HCT116 (cell line): ENCODE measurements at regions not wholly inside any gene's neighbourhood (a gene's known extent, or its start where the extent isn't known, plus 50 kb on each side); places are given as distances from the start of the nearest gene placed in this dataset.

Source experiments
- ATAC-seq: fragments of 200-7000 bp; cut with Tn5 transposase; 2 replicates; pipeline ENCODE4 v1.9.1; 2020; ENCODE audit warnings: mild to moderate bottlenecking, moderate library complexity
- BruUV-seq: library from RNA; stranded (reverse); fragments of 400-500 nt; replicated peaks from 2 replicates; lab custom pipeline; 2021; lab: Mats Ljungman, UMichigan
- CTCF ChIA-PET: fragments of 300-600 bp; sonication (Branson Sonifier 250); formaldehyde crosslinking; loops from one replicate; lab custom pipeline; 2021; ENCODE audit warnings: antibody characterized with exemption; lab: Charles Lee
- POLR2A ChIA-PET: fragments of 300-600, 350-600 bp; sonication (Branson Sonifier 250); formaldehyde crosslinking; loops from one replicate; lab custom pipeline; 2021; ENCODE audit warnings: antibody characterized with exemption; lab: Charles Lee
- RAD21 ChIA-PET, 2 experiments: fragments of 300-600 bp; sonication (Branson Sonifier 250); formaldehyde crosslinking; loops; one replicate each; lab custom pipeline; 2023; ENCODE audit warnings: low total read pairs in 2 of 2; ENCODE audit not compliant: uncharacterized antibody in 2 of 2, unreplicated experiment in 2 of 2, low non-redundant PET in 1 of 2; lab: Charles Lee
- DNase-seq: peaks from one replicate; pipeline ENCODE4 v3.0.0-alpha.2; 2010; ENCODE audit warnings: low read depth, low spot score
- H2AFZ ChIP-seq: fragments of 200-600 bp; shearing (Covaris generic), sonication (generic); 2 replicates; pipeline ENCODE4 v1.6.1; 2017; ENCODE audit warnings: low read depth, mixed run types, mixed read lengths, antibody characterized with exemption, low read length; ENCODE audit not compliant: poor library complexity, severe bottlenecking
- H3K27ac ChIP-seq: 2 replicates; pipeline ENCODE4 v1.5.1; 2012; ENCODE audit warnings: low read depth, low read length
- H3K27me3 ChIP-seq: fragments of 200-600 bp; sonication (generic); 2 replicates; pipeline ENCODE4 v1.6.1; 2016; ENCODE audit warnings: mixed run types, low read length, mixed read lengths; ENCODE audit not compliant: insufficient read depth
- H3K36me3 ChIP-seq, 2 experiments: fragments of 200-500 bp in 1 of 2; fragments of 200-600 bp in 1 of 2; sonication (Bioruptor generic) in 1 of 2; sonication (generic) in 1 of 2; 2 replicates each; pipeline versions ENCODE4 v1.5.1 to v1.6.1; 2014 to 2016; ENCODE audit warnings: low read length in 2 of 2, inconsistent platforms in 1 of 2, mixed read lengths in 1 of 2, mixed run types in 1 of 2; ENCODE audit not compliant: insufficient read depth in 2 of 2, control insufficient read depth in 1 of 2
- H3K4me1 ChIP-seq, 2 experiments: fragments of 200-600 bp in 1 of 2; sonication (generic) in 1 of 2; 2 replicates each; pipeline versions ENCODE4 v1.5.1 to v1.6.1; 2012 to 2017; ENCODE audit warnings: low read length in 2 of 2, inconsistent platforms in 1 of 2, mild to moderate bottlenecking in 1 of 2, mixed read lengths in 1 of 2, mixed run types in 1 of 2, moderate library complexity in 1 of 2; ENCODE audit not compliant: insufficient read depth in 2 of 2, control insufficient read depth in 1 of 2
- H3K4me2 ChIP-seq: fragments of 200-600 bp; sonication (generic); 2 replicates; pipeline ENCODE4 v1.6.1; 2017; ENCODE audit warnings: mixed run types, low read length, mixed read lengths
- H3K4me3 ChIP-seq, 2 experiments: fragments of 200-600 bp in 1 of 2; sonication (generic) in 1 of 2; replicated peaks in 1 of 2; 2 replicates each; pipeline ENCODE4 v1.5.1; 2011 to 2016; ENCODE audit warnings: low read length in 2 of 2, control low read depth in 1 of 2, low read depth in 1 of 2, mild to moderate bottlenecking in 1 of 2, mixed read lengths in 1 of 2, mixed run types in 1 of 2
- H3K79me2 ChIP-seq: fragments of 200-600 bp; sonication (generic); 2 replicates; pipeline ENCODE4 v1.6.1; 2017; ENCODE audit warnings: mild to moderate bottlenecking, mixed run types, low read length, moderate library complexity, mixed read lengths; ENCODE audit not compliant: insufficient read depth
- H3K9ac ChIP-seq: fragments of 200-600 bp; sonication (generic); 2 replicates; pipeline ENCODE4 v1.6.1; 2016; ENCODE audit warnings: low read length, mixed read lengths
- H3K9me2 ChIP-seq: fragments of 200-600 bp; sonication (generic), shearing (Covaris generic); 2 replicates; pipeline ENCODE4 v1.6.1; 2017; ENCODE audit warnings: mixed run types, mild to moderate bottlenecking, moderate library complexity; ENCODE audit not compliant: insufficient read depth
- H3K9me3 ChIP-seq, 2 experiments: fragments of 200-500 bp in 1 of 2; fragments of 200-600 bp in 1 of 2; sonication (Bioruptor generic) in 1 of 2; sonication (generic) in 1 of 2; 2 replicates each; pipeline ENCODE4 v1.6.1; 2014 to 2017; ENCODE audit warnings: low read length in 2 of 2, mixed read lengths in 2 of 2, inconsistent platforms in 1 of 2, low read depth in 1 of 2, mild to moderate bottlenecking in 1 of 2, mixed run types in 1 of 2, moderate library complexity in 1 of 2; ENCODE audit not compliant: control insufficient read depth in 1 of 2, insufficient read depth in 1 of 2
- H4K20me1 ChIP-seq: fragments of 200-600 bp; sonication (generic), shearing (Covaris generic); 2 replicates; pipeline ENCODE4 v1.6.1; 2017; ENCODE audit warnings: mixed run types, mild to moderate bottlenecking, moderate library complexity; ENCODE audit not compliant: insufficient read depth
- EGR1 ChIP-seq: IDR thresholded peaks from 2 replicates; pipeline ENCODE4 v1.6.1; 2012; ENCODE audit warnings: low read depth
- ELF1 ChIP-seq: IDR thresholded peaks from 2 replicates; pipeline ENCODE4 v1.6.1; 2012; ENCODE audit warnings: low read depth, borderline replicate concordance
- EZH2 ChIP-seq: fragments of 200-600 bp; sonication (generic); IDR thresholded peaks from 2 replicates; pipeline ENCODE4 v1.6.1; 2017; ENCODE audit warnings: antibody characterized with exemption, mixed run types
- EZH2phosphoT487 ChIP-seq: fragments of 200-600 bp; IDR thresholded peaks from 2 replicates; pipeline ENCODE4 v1.6.1; 2018; ENCODE audit warnings: antibody characterized with exemption, borderline replicate concordance
- POLR2A ChIP-seq: IDR thresholded peaks from 2 replicates; pipeline ENCODE4 v1.7.0; 2011; ENCODE audit warnings: borderline replicate concordance; ENCODE audit not compliant: insufficient read depth, insufficient read length; ENCODE audit errors: extremely low read depth
- POLR2AphosphoS5 ChIP-seq: IDR thresholded peaks from 2 replicates; pipeline ENCODE4 v1.6.1; 2011; ENCODE audit warnings: mild to moderate bottlenecking, low read depth, low read length, moderate library complexity
- RAD21 ChIP-seq: IDR thresholded peaks from 2 replicates; pipeline ENCODE4 v1.6.1; 2012; ENCODE audit warnings: low read depth, mild to moderate bottlenecking
- SIN3A ChIP-seq: IDR thresholded peaks from 2 replicates; pipeline ENCODE4 v1.6.1; 2012; ENCODE audit warnings: low read depth
- SRF ChIP-seq: IDR thresholded peaks from 2 replicates; pipeline ENCODE4 v1.6.1; 2012; ENCODE audit warnings: low read depth
- TCF7L2 ChIP-seq: IDR thresholded peaks from 2 replicates; pipeline ENCODE4 v1.7.0; 2011; ENCODE audit warnings: borderline replicate concordance, inconsistent platforms; ENCODE audit not compliant: insufficient read depth, insufficient read length; ENCODE audit errors: extremely low read depth
- YY1 ChIP-seq: IDR thresholded peaks from 2 replicates; pipeline ENCODE4 v1.6.1; 2011; ENCODE audit warnings: low read length, low read depth, moderate library complexity, mild to moderate bottlenecking; ENCODE audit not compliant: insufficient replicate concordance; ENCODE audit errors: extremely low read depth
- ZFX ChIP-seq: fragments of 450-650 bp; IDR thresholded peaks from 2 replicates; pipeline ENCODE4 v1.6.1; 2017
- ZNF274 ChIP-seq: fragments of 200-500 bp; sonication (Bioruptor generic); IDR thresholded peaks from 2 replicates; pipeline ENCODE4 v1.6.1; 2014; ENCODE audit warnings: mild to moderate bottlenecking, low read depth, low read length, inconsistent platforms
- intact Hi-C: fragments of 100-400 bp; cut with micrococcal nuclease; formaldehyde crosslinking; loops from 2 replicates; pipeline ENCODE4 v1.10.0; 2022
- TF ChIP-seq, protein P1 (sequence below): IDR thresholded peaks from 2 replicates; pipeline ENCODE4 v1.6.1; 2012
- TF ChIP-seq, protein P2 (sequence below): IDR thresholded peaks from 2 replicates; pipeline ENCODE4 v1.6.1; 2012; ENCODE audit warnings: low read depth
- TF ChIP-seq, protein P3 (sequence below): IDR thresholded peaks from 2 replicates; pipeline ENCODE4 v1.6.1; 2011; ENCODE audit warnings: mild to moderate bottlenecking, low read length, moderate library complexity; ENCODE audit not compliant: insufficient replicate concordance; ENCODE audit errors: extremely low read depth
- TF ChIP-seq, protein P4 (sequence below), 3 experiments: fragments of 200-600 bp in 1 of 3; sonication (generic) in 1 of 3; IDR thresholded peaks in 2 of 3; conservative IDR thresholded peaks in 1 of 3; 2 replicates each; pipeline ENCODE4 v1.5.1; 2012 to 2017; ENCODE audit warnings: low read depth in 2 of 3, low read length in 2 of 3, antibody characterized with exemption in 1 of 3, borderline replicate concordance in 1 of 3, control low read depth in 1 of 3, mild to moderate bottlenecking in 1 of 3, mixed read lengths in 1 of 3, mixed run types in 1 of 3, moderate library complexity in 1 of 3; ENCODE audit not compliant: insufficient read depth in 1 of 3
- TF ChIP-seq, protein P5 (sequence below): IDR thresholded peaks from 2 replicates; pipeline ENCODE4 v1.6.1; 2012

DNA sequence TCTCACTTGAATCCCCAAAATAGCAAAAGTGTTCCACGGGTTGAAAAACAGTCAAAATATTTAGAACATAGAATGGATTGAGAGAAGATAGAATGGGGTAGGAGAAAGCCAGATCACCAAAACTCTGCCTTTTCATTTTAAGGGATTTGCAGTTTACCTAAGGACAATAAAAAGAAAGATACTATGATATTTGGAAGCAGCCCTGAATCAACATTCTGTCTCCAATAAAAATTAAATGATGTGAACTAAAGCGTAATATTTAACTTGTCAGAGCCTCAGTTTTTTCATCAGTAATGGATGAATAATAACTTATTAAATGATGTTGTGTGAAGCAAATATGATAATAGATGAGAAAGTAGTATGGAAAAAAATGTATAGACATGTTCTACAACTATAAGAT, 100.2 kb upstream of the REG3G start:
- Histone ChIP-seq H3K9me3 (peaks cover 9 to 22% of the 10 kb centered on the region in 2 experiments; a peak in 3 of 4 replicates), H4K20me1 (no peaks in the 10 kb centered on the region), H3K27ac (no peak overlapping the region), H3K27me3 (no peaks in the 10 kb centered on the region), H3K9me2 (no peaks in the 10 kb centered on the region), H3K4me3 (no peak overlapping the region), H3K4me1 (no peaks in the 10 kb centered on the region), H2AFZ (no peak overlapping the region), H3K9ac (no peak overlapping the region), H3K79me2 (no peaks in the 10 kb centered on the region), H3K36me3 (no peaks in the 10 kb centered on the region), H3K4me2 (no peak overlapping the region)
- ChIA-PET CTCF (no interaction called here), POLR2A (no interaction called here), RAD21 (no interaction called here)
- DNase-seq = no peak
- BruUV-seq = no TSS peak
- intact Hi-C loops = no loop called here
- TF ChIP-seq POLR2AphosphoS5 (no peak), POLR2A (no peak), ZNF274 (no peak), ZFX (no peak), YY1 (no peak), TCF7L2 (no peak), SRF (no peak), EGR1 (no peak), SIN3A (no peak), ELF1 (no peak), RAD21 (no peak), EZH2 (no peak), EZH2phosphoT487 (no peak)
- TF ChIP-seq, protein P1, sequence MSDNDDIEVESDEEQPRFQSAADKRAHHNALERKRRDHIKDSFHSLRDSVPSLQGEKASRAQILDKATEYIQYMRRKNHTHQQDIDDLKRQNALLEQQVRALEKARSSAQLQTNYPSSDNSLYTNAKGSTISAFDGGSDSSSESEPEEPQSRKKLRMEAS = no peak
- TF ChIP-seq, protein P2, sequence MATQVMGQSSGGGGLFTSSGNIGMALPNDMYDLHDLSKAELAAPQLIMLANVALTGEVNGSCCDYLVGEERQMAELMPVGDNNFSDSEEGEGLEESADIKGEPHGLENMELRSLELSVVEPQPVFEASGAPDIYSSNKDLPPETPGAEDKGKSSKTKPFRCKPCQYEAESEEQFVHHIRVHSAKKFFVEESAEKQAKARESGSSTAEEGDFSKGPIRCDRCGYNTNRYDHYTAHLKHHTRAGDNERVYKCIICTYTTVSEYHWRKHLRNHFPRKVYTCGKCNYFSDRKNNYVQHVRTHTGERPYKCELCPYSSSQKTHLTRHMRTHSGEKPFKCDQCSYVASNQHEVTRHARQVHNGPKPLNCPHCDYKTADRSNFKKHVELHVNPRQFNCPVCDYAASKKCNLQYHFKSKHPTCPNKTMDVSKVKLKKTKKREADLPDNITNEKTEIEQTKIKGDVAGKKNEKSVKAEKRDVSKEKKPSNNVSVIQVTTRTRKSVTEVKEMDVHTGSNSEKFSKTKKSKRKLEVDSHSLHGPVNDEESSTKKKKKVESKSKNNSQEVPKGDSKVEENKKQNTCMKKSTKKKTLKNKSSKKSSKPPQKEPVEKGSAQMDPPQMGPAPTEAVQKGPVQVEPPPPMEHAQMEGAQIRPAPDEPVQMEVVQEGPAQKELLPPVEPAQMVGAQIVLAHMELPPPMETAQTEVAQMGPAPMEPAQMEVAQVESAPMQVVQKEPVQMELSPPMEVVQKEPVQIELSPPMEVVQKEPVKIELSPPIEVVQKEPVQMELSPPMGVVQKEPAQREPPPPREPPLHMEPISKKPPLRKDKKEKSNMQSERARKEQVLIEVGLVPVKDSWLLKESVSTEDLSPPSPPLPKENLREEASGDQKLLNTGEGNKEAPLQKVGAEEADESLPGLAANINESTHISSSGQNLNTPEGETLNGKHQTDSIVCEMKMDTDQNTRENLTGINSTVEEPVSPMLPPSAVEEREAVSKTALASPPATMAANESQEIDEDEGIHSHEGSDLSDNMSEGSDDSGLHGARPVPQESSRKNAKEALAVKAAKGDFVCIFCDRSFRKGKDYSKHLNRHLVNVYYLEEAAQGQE = no peak
- TF ChIP-seq, protein P3, sequence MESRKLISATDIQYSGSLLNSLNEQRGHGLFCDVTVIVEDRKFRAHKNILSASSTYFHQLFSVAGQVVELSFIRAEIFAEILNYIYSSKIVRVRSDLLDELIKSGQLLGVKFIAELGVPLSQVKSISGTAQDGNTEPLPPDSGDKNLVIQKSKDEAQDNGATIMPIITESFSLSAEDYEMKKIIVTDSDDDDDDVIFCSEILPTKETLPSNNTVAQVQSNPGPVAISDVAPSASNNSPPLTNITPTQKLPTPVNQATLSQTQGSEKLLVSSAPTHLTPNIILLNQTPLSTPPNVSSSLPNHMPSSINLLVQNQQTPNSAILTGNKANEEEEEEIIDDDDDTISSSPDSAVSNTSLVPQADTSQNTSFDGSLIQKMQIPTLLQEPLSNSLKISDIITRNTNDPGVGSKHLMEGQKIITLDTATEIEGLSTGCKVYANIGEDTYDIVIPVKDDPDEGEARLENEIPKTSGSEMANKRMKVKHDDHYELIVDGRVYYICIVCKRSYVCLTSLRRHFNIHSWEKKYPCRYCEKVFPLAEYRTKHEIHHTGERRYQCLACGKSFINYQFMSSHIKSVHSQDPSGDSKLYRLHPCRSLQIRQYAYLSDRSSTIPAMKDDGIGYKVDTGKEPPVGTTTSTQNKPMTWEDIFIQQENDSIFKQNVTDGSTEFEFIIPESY = no peak
- TF ChIP-seq, protein P4, sequence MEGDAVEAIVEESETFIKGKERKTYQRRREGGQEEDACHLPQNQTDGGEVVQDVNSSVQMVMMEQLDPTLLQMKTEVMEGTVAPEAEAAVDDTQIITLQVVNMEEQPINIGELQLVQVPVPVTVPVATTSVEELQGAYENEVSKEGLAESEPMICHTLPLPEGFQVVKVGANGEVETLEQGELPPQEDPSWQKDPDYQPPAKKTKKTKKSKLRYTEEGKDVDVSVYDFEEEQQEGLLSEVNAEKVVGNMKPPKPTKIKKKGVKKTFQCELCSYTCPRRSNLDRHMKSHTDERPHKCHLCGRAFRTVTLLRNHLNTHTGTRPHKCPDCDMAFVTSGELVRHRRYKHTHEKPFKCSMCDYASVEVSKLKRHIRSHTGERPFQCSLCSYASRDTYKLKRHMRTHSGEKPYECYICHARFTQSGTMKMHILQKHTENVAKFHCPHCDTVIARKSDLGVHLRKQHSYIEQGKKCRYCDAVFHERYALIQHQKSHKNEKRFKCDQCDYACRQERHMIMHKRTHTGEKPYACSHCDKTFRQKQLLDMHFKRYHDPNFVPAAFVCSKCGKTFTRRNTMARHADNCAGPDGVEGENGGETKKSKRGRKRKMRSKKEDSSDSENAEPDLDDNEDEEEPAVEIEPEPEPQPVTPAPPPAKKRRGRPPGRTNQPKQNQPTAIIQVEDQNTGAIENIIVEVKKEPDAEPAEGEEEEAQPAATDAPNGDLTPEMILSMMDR (IDR thresholded peaks at IDR 0.05 in 2 of 3, conservative IDR thresholded peaks at IDR 0.05 in 1 of 3; ENCODE audit: borderline replicate concordance in 1 of 3, insufficient read depth in 1 of 3, low read depth in 2 of 3, low read length in 2 of 3) = no peak
- TF ChIP-seq, protein P5, sequence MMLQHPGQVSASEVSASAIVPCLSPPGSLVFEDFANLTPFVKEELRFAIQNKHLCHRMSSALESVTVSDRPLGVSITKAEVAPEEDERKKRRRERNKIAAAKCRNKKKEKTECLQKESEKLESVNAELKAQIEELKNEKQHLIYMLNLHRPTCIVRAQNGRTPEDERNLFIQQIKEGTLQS = no peak
- no peak for ATAC-seq
